ENCODE measurements at regions not wholly inside any gene's neighbourhood (a gene's known extent, or its start where the extent isn't known, plus 50 kb on each side); places are given as distances from the start of the nearest gene placed in this dataset.

GRCh38 chr5:136467632-136468031 lies 102.3 kb upstream of the TRPC7 start:
- TF ChIP-seq PATZ1 (CRISPR knock-in tag; IDR thresholded peaks at IDR 0.05; ENCODE audit: borderline replicate concordance) (no peak), ZFP3 (CRISPR knock-in tag; IDR thresholded peaks at IDR 0.05) (no peak), ZNF565 (CRISPR knock-in tag; conservative IDR thresholded peaks at IDR 0.05; ENCODE audit: low read depth) (no peak), ARNTL (CRISPR knock-in tag; IDR thresholded peaks at IDR 0.05; ENCODE audit: borderline replicate concordance, low read depth) (no peak), ZFP30 (CRISPR knock-in tag; IDR thresholded peaks at IDR 0.05) (no peak), BACH2 (CRISPR knock-in tag; IDR thresholded peaks at IDR 0.05; ENCODE audit: borderline replicate concordance) (no peak), CREB5 (CRISPR knock-in tag; IDR thresholded peaks at IDR 0.05; ENCODE audit: low read depth) (no peak), PPARA (CRISPR knock-in tag; IDR thresholded peaks at IDR 0.05; ENCODE audit: borderline replicate concordance) (no peak), ZNF70 (CRISPR knock-in tag; IDR thresholded peaks at IDR 0.05) (no peak)

Measured in SK-N-SH treated with all-trans-retinoic acid at 6 μM for 48 hours (cell line).